HG03280 (cell line): ENCODE measurements at regions not wholly inside any gene's neighbourhood (a gene's known extent, or its start where the extent isn't known, plus 50 kb on each side); places are given as distances from the start of the nearest gene placed in this dataset.

Experiments
- ATAC-seq: cut with Tn5 transposase; IDR thresholded peaks from one replicate; pipeline ENCODE4 v1.9.1; 2021; ENCODE audit warnings: mild to moderate bottlenecking, moderate library complexity; ENCODE audit not compliant: unreplicated experiment

- no peak for ATAC-seq
These were observed 68.8 kb downstream of the PRL start for GRCh38 chr6:22227824-22228610.

GRCh38 chr6:22231050-22231449 lies 65.8 kb downstream of the PRL start:
- no peak for ATAC-seq

GRCh38 chr6:22231616-22232015 lies 65.2 kb downstream of the PRL start:
- no peak for ATAC-seq

- no peak for ATAC-seq
These were observed 60.0 kb downstream of the PRL start for GRCh38 chr6:22236626-22237414.
